ENCODE measurements at regions not wholly inside any gene's neighbourhood (a gene's known extent, or its start where the extent isn't known, plus 50 kb on each side); places are given as distances from the start of the nearest gene placed in this dataset.
"Not testable (repeated sequence)": the region's sequence is repeated elsewhere in the genome, so short reads cannot be mapped to it uniquely, and the experiment has no call there.

- TF ChIP-seq CTCF (IDR thresholded peaks at IDR 0.05; ENCODE audit: low read depth, low read length); EZH2phosphoT487 (IDR thresholded peaks at IDR 0.05; ENCODE audit: low read depth): not testable (repeated sequence)
Measured at GRCh38 chr11:104771046-104771445, 127.2 kb downstream of the CASP12 start.

Data from OCI-LY3 (cell line).